ENCODE measurements at regions not wholly inside any gene's neighbourhood (a gene's known extent, or its start where the extent isn't known, plus 50 kb on each side); places are given as distances from the start of the nearest gene placed in this dataset.

GRCh38 chr15:93722165-93722564 is 509.2 kb upstream of the MCTP2 start:
- no peak for TF ChIP-seq CREM (CRISPR knock-in tag; IDR thresholded peaks at IDR 0.05)
- TF ChIP-seq AFF4 (CRISPR knock-in tag; IDR thresholded peaks at IDR 0.05; ENCODE audit: borderline replicate concordance): no peak
- no peak for TF ChIP-seq ZNF671 (CRISPR knock-in tag; IDR thresholded peaks at IDR 0.05)
- TF ChIP-seq CTCF (IDR thresholded peaks at IDR 0.05): no peak
- TF ChIP-seq ZNF121 (CRISPR knock-in tag; IDR thresholded peaks at IDR 0.05): no peak
- no peak for TF ChIP-seq JUN (CRISPR knock-in tag; IDR thresholded peaks at IDR 0.05)
- no peak for TF ChIP-seq ZNF232 (CRISPR knock-in tag; IDR thresholded peaks at IDR 0.05)
- TF ChIP-seq E2F5 (CRISPR knock-in tag; IDR thresholded peaks at IDR 0.05): no peak
- TF ChIP-seq ZMAT4 (CRISPR knock-in tag; IDR thresholded peaks at IDR 0.05): no peak
- TF ChIP-seq PRDM15 (CRISPR knock-in tag; IDR thresholded peaks at IDR 0.05): no peak
- no peak for TF ChIP-seq ZNF423 (CRISPR knock-in tag; IDR thresholded peaks at IDR 0.05)
- no peak for TF ChIP-seq E2F4 (CRISPR knock-in tag; IDR thresholded peaks at IDR 0.05; ENCODE audit: borderline replicate concordance, low read depth)
- no peak for TF ChIP-seq KAT7 (CRISPR knock-in tag; IDR thresholded peaks at IDR 0.05; ENCODE audit: borderline replicate concordance)
